ENCODE measurements at regions not wholly inside any gene's neighbourhood (a gene's known extent, or its start where the extent isn't known, plus 50 kb on each side); places are given as distances from the start of the nearest gene placed in this dataset.

GRCh38 chr15:39184701-39185390 is 396.0 kb upstream of the THBS1 start:
- TF ChIP-seq, protein P1, sequence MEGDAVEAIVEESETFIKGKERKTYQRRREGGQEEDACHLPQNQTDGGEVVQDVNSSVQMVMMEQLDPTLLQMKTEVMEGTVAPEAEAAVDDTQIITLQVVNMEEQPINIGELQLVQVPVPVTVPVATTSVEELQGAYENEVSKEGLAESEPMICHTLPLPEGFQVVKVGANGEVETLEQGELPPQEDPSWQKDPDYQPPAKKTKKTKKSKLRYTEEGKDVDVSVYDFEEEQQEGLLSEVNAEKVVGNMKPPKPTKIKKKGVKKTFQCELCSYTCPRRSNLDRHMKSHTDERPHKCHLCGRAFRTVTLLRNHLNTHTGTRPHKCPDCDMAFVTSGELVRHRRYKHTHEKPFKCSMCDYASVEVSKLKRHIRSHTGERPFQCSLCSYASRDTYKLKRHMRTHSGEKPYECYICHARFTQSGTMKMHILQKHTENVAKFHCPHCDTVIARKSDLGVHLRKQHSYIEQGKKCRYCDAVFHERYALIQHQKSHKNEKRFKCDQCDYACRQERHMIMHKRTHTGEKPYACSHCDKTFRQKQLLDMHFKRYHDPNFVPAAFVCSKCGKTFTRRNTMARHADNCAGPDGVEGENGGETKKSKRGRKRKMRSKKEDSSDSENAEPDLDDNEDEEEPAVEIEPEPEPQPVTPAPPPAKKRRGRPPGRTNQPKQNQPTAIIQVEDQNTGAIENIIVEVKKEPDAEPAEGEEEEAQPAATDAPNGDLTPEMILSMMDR (IDR thresholded peaks at IDR 0.05; ENCODE audit: poor library complexity, severe bottlenecking) = no peak
- TF ChIP-seq EZH2 (IDR thresholded peaks at IDR 0.05; ENCODE audit: borderline replicate concordance, insufficient read depth, low read length, poor library complexity, severe bottlenecking) = no peak
- TF ChIP-seq EP300 (conservative IDR thresholded peaks at IDR 0.05; ENCODE audit: poor library complexity, severe bottlenecking) = no peak
